ENCODE measurements at regions not wholly inside any gene's neighbourhood (a gene's known extent, or its start where the extent isn't known, plus 50 kb on each side); places are given as distances from the start of the nearest gene placed in this dataset.

DNA sequence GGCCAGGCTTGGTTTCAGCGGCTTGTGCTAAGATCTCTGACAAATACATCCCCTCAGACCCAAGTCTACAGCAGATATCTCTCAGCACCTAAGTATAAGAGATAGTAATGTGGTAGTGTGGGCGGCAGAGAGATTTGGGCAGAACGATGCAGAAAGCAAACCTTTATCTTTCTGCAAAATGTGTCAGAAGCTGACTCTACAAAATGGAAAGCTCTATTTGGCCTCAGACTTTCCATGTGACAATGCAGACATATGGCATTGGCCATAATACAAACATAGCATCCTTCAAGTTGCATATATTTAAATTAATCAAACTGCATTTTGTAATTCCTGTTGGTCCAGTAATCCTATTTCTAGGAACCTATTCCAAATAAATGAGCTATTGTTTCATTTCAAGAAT lies 102.5 kb upstream of the RAI14 start (continued):
- TF ChIP-seq, protein P1, sequence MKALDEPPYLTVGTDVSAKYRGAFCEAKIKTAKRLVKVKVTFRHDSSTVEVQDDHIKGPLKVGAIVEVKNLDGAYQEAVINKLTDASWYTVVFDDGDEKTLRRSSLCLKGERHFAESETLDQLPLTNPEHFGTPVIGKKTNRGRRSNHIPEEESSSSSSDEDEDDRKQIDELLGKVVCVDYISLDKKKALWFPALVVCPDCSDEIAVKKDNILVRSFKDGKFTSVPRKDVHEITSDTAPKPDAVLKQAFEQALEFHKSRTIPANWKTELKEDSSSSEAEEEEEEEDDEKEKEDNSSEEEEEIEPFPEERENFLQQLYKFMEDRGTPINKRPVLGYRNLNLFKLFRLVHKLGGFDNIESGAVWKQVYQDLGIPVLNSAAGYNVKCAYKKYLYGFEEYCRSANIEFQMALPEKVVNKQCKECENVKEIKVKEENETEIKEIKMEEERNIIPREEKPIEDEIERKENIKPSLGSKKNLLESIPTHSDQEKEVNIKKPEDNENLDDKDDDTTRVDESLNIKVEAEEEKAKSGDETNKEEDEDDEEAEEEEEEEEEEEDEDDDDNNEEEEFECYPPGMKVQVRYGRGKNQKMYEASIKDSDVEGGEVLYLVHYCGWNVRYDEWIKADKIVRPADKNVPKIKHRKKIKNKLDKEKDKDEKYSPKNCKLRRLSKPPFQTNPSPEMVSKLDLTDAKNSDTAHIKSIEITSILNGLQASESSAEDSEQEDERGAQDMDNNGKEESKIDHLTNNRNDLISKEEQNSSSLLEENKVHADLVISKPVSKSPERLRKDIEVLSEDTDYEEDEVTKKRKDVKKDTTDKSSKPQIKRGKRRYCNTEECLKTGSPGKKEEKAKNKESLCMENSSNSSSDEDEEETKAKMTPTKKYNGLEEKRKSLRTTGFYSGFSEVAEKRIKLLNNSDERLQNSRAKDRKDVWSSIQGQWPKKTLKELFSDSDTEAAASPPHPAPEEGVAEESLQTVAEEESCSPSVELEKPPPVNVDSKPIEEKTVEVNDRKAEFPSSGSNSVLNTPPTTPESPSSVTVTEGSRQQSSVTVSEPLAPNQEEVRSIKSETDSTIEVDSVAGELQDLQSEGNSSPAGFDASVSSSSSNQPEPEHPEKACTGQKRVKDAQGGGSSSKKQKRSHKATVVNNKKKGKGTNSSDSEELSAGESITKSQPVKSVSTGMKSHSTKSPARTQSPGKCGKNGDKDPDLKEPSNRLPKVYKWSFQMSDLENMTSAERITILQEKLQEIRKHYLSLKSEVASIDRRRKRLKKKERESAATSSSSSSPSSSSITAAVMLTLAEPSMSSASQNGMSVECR (CRISPR knock-in tag; IDR thresholded peaks at IDR 0.05; ENCODE audit: borderline replicate concordance), result no peak
- TF ChIP-seq, protein P2, sequence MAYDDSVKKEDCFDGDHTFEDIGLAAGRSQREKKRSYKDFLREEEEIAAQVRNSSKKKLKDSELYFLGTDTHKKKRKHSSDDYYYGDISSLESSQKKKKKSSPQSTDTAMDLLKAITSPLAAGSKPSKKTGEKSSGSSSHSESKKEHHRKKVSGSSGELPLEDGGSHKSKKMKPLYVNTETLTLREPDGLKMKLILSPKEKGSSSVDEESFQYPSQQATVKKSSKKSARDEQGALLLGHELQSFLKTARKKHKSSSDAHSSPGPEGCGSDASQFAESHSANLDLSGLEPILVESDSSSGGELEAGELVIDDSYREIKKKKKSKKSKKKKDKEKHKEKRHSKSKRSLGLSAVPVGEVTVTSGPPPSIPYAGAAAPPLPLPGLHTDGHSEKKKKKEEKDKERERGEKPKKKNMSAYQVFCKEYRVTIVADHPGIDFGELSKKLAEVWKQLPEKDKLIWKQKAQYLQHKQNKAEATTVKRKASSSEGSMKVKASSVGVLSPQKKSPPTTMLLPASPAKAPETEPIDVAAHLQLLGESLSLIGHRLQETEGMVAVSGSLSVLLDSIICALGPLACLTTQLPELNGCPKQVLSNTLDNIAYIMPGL (CRISPR knock-in tag; IDR thresholded peaks at IDR 0.05), result no peak
- TF ChIP-seq FOXJ3 (CRISPR knock-in tag; IDR thresholded peaks at IDR 0.05; ENCODE audit: borderline replicate concordance), result no peak
- no peak for TF ChIP-seq CREM (CRISPR knock-in tag; IDR thresholded peaks at IDR 0.05)

DNA sequence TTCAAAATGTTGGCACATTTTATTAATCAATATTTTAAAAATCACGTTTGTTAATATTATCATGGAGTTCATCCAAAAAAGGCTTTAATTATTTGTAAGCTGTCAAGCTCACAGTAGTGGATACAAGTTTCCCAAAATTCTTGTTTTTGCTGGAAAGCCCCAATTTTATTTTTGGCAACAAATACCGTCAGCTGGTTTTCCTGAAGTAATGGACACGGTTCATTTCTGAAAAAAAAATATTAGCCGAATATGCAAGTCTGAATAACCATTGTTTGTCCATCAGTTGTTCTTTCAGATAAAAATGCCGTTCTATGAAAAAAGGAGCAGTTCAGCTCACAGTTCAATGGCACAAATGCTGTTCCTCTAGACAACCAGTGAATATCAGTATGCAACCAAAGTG lies 101.5 kb upstream of the RAI14 start:
- H3K27ac Mint-ChIP-seq, result no peak overlapping the region
- DNase-seq (ENCODE audit: low spot score) (no peak), ATAC-seq (no peak)
- H3K36me3 Mint-ChIP-seq, result no peaks in the 10 kb centered on the region
- TF ChIP-seq FOXK1 (CRISPR knock-in tag; IDR thresholded peaks at IDR 0.05), result no peak
- no peak for TF ChIP-seq ESRRA (CRISPR knock-in tag; IDR thresholded peaks at IDR 0.05; ENCODE audit: borderline replicate concordance)
- TF ChIP-seq, protein P3, sequence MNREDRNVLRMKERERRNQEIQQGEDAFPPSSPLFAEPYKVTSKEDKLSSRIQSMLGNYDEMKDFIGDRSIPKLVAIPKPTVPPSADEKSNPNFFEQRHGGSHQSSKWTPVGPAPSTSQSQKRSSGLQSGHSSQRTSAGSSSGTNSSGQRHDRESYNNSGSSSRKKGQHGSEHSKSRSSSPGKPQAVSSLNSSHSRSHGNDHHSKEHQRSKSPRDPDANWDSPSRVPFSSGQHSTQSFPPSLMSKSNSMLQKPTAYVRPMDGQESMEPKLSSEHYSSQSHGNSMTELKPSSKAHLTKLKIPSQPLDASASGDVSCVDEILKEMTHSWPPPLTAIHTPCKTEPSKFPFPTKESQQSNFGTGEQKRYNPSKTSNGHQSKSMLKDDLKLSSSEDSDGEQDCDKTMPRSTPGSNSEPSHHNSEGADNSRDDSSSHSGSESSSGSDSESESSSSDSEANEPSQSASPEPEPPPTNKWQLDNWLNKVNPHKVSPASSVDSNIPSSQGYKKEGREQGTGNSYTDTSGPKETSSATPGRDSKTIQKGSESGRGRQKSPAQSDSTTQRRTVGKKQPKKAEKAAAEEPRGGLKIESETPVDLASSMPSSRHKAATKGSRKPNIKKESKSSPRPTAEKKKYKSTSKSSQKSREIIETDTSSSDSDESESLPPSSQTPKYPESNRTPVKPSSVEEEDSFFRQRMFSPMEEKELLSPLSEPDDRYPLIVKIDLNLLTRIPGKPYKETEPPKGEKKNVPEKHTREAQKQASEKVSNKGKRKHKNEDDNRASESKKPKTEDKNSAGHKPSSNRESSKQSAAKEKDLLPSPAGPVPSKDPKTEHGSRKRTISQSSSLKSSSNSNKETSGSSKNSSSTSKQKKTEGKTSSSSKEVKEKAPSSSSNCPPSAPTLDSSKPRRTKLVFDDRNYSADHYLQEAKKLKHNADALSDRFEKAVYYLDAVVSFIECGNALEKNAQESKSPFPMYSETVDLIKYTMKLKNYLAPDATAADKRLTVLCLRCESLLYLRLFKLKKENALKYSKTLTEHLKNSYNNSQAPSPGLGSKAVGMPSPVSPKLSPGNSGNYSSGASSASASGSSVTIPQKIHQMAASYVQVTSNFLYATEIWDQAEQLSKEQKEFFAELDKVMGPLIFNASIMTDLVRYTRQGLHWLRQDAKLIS (CRISPR knock-in tag; IDR thresholded peaks at IDR 0.05; ENCODE audit: borderline replicate concordance), result no peak
- TF ChIP-seq, protein P4, sequence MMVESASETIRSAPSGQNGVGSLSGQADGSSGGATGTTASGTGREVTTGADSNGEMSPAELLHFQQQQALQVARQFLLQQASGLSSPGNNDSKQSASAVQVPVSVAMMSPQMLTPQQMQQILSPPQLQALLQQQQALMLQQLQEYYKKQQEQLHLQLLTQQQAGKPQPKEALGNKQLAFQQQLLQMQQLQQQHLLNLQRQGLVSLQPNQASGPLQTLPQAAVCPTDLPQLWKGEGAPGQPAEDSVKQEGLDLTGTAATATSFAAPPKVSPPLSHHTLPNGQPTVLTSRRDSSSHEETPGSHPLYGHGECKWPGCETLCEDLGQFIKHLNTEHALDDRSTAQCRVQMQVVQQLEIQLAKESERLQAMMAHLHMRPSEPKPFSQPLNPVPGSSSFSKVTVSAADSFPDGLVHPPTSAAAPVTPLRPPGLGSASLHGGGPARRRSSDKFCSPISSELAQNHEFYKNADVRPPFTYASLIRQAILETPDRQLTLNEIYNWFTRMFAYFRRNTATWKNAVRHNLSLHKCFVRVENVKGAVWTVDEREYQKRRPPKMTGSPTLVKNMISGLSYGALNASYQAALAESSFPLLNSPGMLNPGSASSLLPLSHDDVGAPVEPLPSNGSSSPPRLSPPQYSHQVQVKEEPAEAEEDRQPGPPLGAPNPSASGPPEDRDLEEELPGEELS (CRISPR knock-in tag; IDR thresholded peaks at IDR 0.05), result no peak
- TF ChIP-seq, protein P5, sequence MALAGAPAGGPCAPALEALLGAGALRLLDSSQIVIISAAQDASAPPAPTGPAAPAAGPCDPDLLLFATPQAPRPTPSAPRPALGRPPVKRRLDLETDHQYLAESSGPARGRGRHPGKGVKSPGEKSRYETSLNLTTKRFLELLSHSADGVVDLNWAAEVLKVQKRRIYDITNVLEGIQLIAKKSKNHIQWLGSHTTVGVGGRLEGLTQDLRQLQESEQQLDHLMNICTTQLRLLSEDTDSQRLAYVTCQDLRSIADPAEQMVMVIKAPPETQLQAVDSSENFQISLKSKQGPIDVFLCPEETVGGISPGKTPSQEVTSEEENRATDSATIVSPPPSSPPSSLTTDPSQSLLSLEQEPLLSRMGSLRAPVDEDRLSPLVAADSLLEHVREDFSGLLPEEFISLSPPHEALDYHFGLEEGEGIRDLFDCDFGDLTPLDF (CRISPR knock-in tag; IDR thresholded peaks at IDR 0.05), result no peak
- no peak for TF ChIP-seq SP1 (CRISPR knock-in tag; conservative IDR thresholded peaks at IDR 0.05)
- no peak for TF ChIP-seq SMAD3 (CRISPR knock-in tag; IDR thresholded peaks at IDR 0.05; ENCODE audit: borderline replicate concordance)
- POLR2A ChIA-PET, result no interaction called here
- no peaks in the 10 kb centered on the region for H3K9me3 Mint-ChIP-seq
- H3K4me3 Mint-ChIP-seq, result no peak overlapping the region
- CTCF ChIA-PET, result no interaction called here
- H3K27me3 Mint-ChIP-seq (ENCODE audit: low read depth), result peaks cover 4% of the 10 kb centered on the region
- H3K4me1 Mint-ChIP-seq, result peaks cover 32% of the 10 kb centered on the region
